Upper lobe of left lung (tissue), 4 donors: ENCODE measurements at regions not wholly inside any gene's neighbourhood (a gene's known extent, or its start where the extent isn't known, plus 50 kb on each side); places are given as distances from the start of the nearest gene placed in this dataset.

Source experiments
- POLR2AphosphoS5 ChIP-seq, 2 donors: sonication (generic); formaldehyde crosslinking; IDR thresholded peaks; one replicate each; pipeline ENCODE4 v1.5.1; 2017; ENCODE audit warnings: antibody characterized with exemption in 2 of 2
- TF ChIP-seq, protein P1 (sequence below), 6 experiments: fragments of 450-650 bp in 4 of 6; fragments of 200-600 bp in 2 of 6; sonication (generic) in 2 of 6; IDR thresholded peaks; one replicate each; pipeline ENCODE4 v1.5.1; 2016 to 2019; ENCODE audit warnings: antibody characterized with exemption in 6 of 6

DNA sequence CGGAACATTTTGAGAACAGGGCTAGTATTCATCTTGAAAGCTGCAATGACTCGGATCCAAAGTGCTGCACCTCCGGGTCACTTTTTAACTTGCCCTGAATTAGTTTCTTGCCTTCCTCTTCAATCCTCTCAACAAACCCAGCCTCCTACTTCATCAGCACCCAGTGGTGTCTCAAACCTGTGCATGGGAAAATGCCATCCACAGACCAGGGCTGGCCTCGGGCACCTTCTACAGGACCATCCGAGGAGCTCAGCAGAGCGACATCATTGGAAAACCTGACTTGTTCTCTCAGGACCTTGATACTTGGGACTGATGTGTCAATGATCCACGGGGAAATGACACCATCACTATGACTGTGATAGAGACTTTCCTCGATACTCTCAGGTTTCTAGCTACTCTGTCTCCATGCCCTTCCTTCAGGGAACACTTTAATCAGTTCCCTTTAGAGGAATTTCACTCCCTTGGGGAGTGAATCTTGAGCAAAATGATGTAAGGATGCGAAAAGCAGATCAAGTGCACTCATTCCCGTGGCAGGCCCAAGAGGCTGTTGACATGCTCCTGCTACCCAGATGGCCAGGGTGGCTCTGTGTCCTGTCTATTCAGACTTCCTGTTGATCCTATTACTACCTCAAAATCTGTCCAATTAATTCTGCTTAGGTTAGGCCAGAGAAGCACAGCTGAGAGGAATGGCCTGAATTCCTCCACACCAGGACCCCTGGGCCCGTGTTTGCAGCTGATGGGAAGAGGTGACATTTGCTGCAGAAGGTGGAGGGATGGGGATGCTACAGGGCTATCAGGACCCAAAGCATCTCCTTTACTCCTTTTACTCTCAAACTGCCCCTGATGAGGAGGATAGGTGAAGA is 96.5 kb upstream of the SLC25A48 start:
- TF ChIP-seq, protein P1, sequence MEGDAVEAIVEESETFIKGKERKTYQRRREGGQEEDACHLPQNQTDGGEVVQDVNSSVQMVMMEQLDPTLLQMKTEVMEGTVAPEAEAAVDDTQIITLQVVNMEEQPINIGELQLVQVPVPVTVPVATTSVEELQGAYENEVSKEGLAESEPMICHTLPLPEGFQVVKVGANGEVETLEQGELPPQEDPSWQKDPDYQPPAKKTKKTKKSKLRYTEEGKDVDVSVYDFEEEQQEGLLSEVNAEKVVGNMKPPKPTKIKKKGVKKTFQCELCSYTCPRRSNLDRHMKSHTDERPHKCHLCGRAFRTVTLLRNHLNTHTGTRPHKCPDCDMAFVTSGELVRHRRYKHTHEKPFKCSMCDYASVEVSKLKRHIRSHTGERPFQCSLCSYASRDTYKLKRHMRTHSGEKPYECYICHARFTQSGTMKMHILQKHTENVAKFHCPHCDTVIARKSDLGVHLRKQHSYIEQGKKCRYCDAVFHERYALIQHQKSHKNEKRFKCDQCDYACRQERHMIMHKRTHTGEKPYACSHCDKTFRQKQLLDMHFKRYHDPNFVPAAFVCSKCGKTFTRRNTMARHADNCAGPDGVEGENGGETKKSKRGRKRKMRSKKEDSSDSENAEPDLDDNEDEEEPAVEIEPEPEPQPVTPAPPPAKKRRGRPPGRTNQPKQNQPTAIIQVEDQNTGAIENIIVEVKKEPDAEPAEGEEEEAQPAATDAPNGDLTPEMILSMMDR (IDR thresholded peaks at IDR 0.05), result no peak
- no peak for TF ChIP-seq POLR2AphosphoS5 (IDR thresholded peaks at IDR 0.05)
